Uterus (tissue), 2 donors: ENCODE measurements at regions not wholly inside any gene's neighbourhood (a gene's known extent, or its start where the extent isn't known, plus 50 kb on each side); places are given as distances from the start of the nearest gene placed in this dataset.

ENCODE experiments used
- POLR2A ChIP-seq, 2 donors: fragments of 450-650 bp; IDR thresholded peaks; one replicate each; pipeline ENCODE4 v1.6.1; 2016; ENCODE audit warnings: antibody characterized with exemption in 2 of 2, mild to moderate bottlenecking in 1 of 2, moderate library complexity in 1 of 2
- TF ChIP-seq, protein P1 (sequence below), 4 experiments: fragments of 200-600 bp in 2 of 4; fragments of 450-650 bp in 2 of 4; sonication (generic) in 2 of 4; IDR thresholded peaks; one replicate each; pipeline ENCODE4 v1.5.1; 2016 to 2019; ENCODE audit warnings: antibody characterized with exemption in 4 of 4, mild to moderate bottlenecking in 2 of 4, moderate library complexity in 1 of 4

DNA sequence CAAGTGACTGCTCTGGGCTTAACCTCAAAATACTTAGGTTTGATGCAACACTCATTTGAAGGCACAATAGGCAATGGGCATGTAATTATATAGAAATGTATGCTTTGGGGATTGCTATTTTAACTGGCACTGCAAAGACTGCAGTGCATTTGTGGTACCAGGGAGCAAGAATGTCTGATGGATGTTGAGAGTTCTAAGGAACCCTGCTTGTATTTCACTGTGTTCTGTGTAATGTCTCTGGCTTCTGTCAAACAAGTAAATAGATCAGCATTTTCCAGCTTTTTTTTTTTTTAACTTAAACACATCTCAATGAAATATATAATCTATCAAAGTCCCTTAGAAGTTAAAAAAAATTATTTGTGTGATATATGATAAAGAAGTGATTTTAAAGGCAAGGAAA lies 94.8 kb upstream of the ATP2B1 start:
- TF ChIP-seq, protein P1, sequence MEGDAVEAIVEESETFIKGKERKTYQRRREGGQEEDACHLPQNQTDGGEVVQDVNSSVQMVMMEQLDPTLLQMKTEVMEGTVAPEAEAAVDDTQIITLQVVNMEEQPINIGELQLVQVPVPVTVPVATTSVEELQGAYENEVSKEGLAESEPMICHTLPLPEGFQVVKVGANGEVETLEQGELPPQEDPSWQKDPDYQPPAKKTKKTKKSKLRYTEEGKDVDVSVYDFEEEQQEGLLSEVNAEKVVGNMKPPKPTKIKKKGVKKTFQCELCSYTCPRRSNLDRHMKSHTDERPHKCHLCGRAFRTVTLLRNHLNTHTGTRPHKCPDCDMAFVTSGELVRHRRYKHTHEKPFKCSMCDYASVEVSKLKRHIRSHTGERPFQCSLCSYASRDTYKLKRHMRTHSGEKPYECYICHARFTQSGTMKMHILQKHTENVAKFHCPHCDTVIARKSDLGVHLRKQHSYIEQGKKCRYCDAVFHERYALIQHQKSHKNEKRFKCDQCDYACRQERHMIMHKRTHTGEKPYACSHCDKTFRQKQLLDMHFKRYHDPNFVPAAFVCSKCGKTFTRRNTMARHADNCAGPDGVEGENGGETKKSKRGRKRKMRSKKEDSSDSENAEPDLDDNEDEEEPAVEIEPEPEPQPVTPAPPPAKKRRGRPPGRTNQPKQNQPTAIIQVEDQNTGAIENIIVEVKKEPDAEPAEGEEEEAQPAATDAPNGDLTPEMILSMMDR (IDR thresholded peaks at IDR 0.05) = no peak
- TF ChIP-seq POLR2A (IDR thresholded peaks at IDR 0.05) = no peak
